Testis (tissue), 2 donors: ENCODE measurements at regions not wholly inside any gene's neighbourhood (a gene's known extent, or its start where the extent isn't known, plus 50 kb on each side); places are given as distances from the start of the nearest gene placed in this dataset.

Experiments used
- POLR2A ChIP-seq: fragments of 450-650 bp; IDR thresholded peaks from one replicate; pipeline ENCODE4 v1.6.1; 2017; ENCODE audit warnings: antibody characterized with exemption, mild to moderate bottlenecking, moderate library complexity
- TF ChIP-seq, protein P1 (sequence below), 3 experiments: fragments of 450-650 bp in 2 of 3; fragments of 200-600 bp in 1 of 3; sonication (generic) in 1 of 3; IDR thresholded peaks; one replicate each; pipeline ENCODE4 v1.5.1; 2016 to 2019; ENCODE audit warnings: antibody characterized with exemption in 3 of 3, mild to moderate bottlenecking in 2 of 3, moderate library complexity in 1 of 3

GRCh38 chr10:130992802-130993523 lies 318.6 kb downstream of the TCERG1L start:
- TF ChIP-seq, protein P1, sequence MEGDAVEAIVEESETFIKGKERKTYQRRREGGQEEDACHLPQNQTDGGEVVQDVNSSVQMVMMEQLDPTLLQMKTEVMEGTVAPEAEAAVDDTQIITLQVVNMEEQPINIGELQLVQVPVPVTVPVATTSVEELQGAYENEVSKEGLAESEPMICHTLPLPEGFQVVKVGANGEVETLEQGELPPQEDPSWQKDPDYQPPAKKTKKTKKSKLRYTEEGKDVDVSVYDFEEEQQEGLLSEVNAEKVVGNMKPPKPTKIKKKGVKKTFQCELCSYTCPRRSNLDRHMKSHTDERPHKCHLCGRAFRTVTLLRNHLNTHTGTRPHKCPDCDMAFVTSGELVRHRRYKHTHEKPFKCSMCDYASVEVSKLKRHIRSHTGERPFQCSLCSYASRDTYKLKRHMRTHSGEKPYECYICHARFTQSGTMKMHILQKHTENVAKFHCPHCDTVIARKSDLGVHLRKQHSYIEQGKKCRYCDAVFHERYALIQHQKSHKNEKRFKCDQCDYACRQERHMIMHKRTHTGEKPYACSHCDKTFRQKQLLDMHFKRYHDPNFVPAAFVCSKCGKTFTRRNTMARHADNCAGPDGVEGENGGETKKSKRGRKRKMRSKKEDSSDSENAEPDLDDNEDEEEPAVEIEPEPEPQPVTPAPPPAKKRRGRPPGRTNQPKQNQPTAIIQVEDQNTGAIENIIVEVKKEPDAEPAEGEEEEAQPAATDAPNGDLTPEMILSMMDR (IDR thresholded peaks at IDR 0.05), result no peak
- TF ChIP-seq POLR2A, result no peak
